ENCODE measurements at regions not wholly inside any gene's neighbourhood (a gene's known extent, or its start where the extent isn't known, plus 50 kb on each side); places are given as distances from the start of the nearest gene placed in this dataset.

GRCh38 chr3:157999246-157999645, 107.0 kb downstream of the SHOX2 start:
- Histone ChIP-seq H3K27ac (ENCODE audit: low read length) (no peak overlapping the region), H3K9me3 (ENCODE audit: low read length) (no peaks in the 10 kb centered on the region), H3K4me3 (ENCODE audit: low read length) (no peak overlapping the region), H3K36me3 (ENCODE audit: insufficient read depth, low read length) (no peaks in the 10 kb centered on the region), H3K79me2 (replicated peaks; ENCODE audit: insufficient read depth, low read length) (no peaks in the 10 kb centered on the region), H3K9ac (ENCODE audit: low read length) (no peak overlapping the region), H4K20me1 (ENCODE audit: insufficient read depth) (no peaks in the 10 kb centered on the region), H2AFZ (ENCODE audit: low read depth, low read length) (no peak overlapping the region), H3K27me3 (ENCODE audit: insufficient read depth, low read depth, low read length) (no peaks in the 10 kb centered on the region), H3F3A (ENCODE audit: insufficient read depth, low read length, poor library complexity, severe bottlenecking) (no peaks in the 10 kb centered on the region), H3K4me2 (ENCODE audit: low read length) (no peak overlapping the region), H3K9me2 (ENCODE audit: insufficient read depth, low read length) (no peaks in the 10 kb centered on the region)
- TF ChIP-seq EP300 (conservative IDR thresholded peaks at IDR 0.05; ENCODE audit: poor library complexity, severe bottlenecking) (no peak), MXI1 (conservative IDR thresholded peaks at IDR 0.05; ENCODE audit: poor library complexity, severe bottlenecking) (no peak), EZH2 (IDR thresholded peaks at IDR 0.05; ENCODE audit: borderline replicate concordance, insufficient read depth, low read length, poor library complexity, severe bottlenecking) (no peak), SMC3 (conservative IDR thresholded peaks at IDR 0.05; ENCODE audit: poor library complexity) (no peak), RAD21 (conservative IDR thresholded peaks at IDR 0.05) (no peak), TAF1 (IDR thresholded peaks at IDR 0.05; ENCODE audit: low read depth) (no peak), REST (IDR thresholded peaks at IDR 0.05; ENCODE audit: borderline replicate concordance) (no peak), POLR2AphosphoS5 (IDR thresholded peaks at IDR 0.05) (no peak)
- TF ChIP-seq, protein P1, sequence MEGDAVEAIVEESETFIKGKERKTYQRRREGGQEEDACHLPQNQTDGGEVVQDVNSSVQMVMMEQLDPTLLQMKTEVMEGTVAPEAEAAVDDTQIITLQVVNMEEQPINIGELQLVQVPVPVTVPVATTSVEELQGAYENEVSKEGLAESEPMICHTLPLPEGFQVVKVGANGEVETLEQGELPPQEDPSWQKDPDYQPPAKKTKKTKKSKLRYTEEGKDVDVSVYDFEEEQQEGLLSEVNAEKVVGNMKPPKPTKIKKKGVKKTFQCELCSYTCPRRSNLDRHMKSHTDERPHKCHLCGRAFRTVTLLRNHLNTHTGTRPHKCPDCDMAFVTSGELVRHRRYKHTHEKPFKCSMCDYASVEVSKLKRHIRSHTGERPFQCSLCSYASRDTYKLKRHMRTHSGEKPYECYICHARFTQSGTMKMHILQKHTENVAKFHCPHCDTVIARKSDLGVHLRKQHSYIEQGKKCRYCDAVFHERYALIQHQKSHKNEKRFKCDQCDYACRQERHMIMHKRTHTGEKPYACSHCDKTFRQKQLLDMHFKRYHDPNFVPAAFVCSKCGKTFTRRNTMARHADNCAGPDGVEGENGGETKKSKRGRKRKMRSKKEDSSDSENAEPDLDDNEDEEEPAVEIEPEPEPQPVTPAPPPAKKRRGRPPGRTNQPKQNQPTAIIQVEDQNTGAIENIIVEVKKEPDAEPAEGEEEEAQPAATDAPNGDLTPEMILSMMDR (IDR thresholded peaks at IDR 0.05; ENCODE audit: poor library complexity, severe bottlenecking) = no peak

GRCh38 chr3:157982359-157982758, 123.9 kb downstream of the SHOX2 start:
- H3F3A ChIP-seq (ENCODE audit: insufficient read depth, low read length, poor library complexity, severe bottlenecking) = no peaks in the 10 kb centered on the region
- H2AFZ ChIP-seq (ENCODE audit: low read depth, low read length) = no peak overlapping the region
- H3K36me3 ChIP-seq (ENCODE audit: insufficient read depth, low read length) = no peaks in the 10 kb centered on the region
- no peak overlapping the region for H3K9ac ChIP-seq (ENCODE audit: low read length)
- no peaks in the 10 kb centered on the region for H4K20me1 ChIP-seq (ENCODE audit: insufficient read depth)
- H3K4me2 ChIP-seq (ENCODE audit: low read length) = no peak overlapping the region
- H3K27me3 ChIP-seq (ENCODE audit: insufficient read depth, low read depth, low read length) = no peaks in the 10 kb centered on the region
- no peaks in the 10 kb centered on the region for H3K9me2 ChIP-seq (ENCODE audit: insufficient read depth, low read length)
- H3K4me3 ChIP-seq (ENCODE audit: low read length) = no peak overlapping the region
- no peaks in the 10 kb centered on the region for H3K79me2 ChIP-seq (replicated peaks; ENCODE audit: insufficient read depth, low read length)
- TF ChIP-seq REST (IDR thresholded peaks at IDR 0.05; ENCODE audit: borderline replicate concordance) (no peak), EZH2 (IDR thresholded peaks at IDR 0.05; ENCODE audit: borderline replicate concordance, insufficient read depth, low read length, poor library complexity, severe bottlenecking) (no peak), EP300 (conservative IDR thresholded peaks at IDR 0.05; ENCODE audit: poor library complexity, severe bottlenecking) (no peak), RAD21 (conservative IDR thresholded peaks at IDR 0.05) (no peak), POLR2AphosphoS5 (IDR thresholded peaks at IDR 0.05) (no peak), MXI1 (conservative IDR thresholded peaks at IDR 0.05; ENCODE audit: poor library complexity, severe bottlenecking) (no peak), SMC3 (conservative IDR thresholded peaks at IDR 0.05; ENCODE audit: poor library complexity) (no peak)
- TF ChIP-seq, protein P1 (IDR thresholded peaks at IDR 0.05; ENCODE audit: poor library complexity, severe bottlenecking) = no peak
- no peaks in the 10 kb centered on the region for H3K9me3 ChIP-seq (ENCODE audit: low read length)
- no peak overlapping the region for H3K27ac ChIP-seq (ENCODE audit: low read length)
